GM19035 (cell line): ENCODE measurements at regions not wholly inside any gene's neighbourhood (a gene's known extent, or its start where the extent isn't known, plus 50 kb on each side); places are given as distances from the start of the nearest gene placed in this dataset.

Experiments
- ATAC-seq: cut with Tn5 transposase; IDR thresholded peaks from one replicate; pipeline ENCODE4 v1.9.1; 2021; ENCODE audit not compliant: unreplicated experiment

DNA sequence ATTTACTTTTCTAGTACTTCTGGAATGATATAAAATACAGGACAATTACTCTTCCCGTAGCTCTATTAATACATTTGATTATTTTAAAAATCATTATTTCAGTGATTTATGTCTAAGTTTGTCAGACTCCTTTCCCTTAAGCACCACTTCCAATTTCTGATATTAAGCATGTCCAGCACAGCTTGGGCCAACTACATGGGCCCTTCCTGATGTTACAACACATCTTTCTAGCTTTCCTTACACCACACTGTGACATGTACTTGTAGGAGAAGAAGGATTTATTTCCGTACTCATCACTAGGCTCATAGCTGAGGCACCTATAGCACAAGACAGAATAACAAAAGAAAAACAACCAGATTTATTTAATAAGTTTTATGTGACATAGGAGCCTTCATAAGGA lies 134.8 kb upstream of the HNRNPA3 start:
- no peak for ATAC-seq

DNA sequence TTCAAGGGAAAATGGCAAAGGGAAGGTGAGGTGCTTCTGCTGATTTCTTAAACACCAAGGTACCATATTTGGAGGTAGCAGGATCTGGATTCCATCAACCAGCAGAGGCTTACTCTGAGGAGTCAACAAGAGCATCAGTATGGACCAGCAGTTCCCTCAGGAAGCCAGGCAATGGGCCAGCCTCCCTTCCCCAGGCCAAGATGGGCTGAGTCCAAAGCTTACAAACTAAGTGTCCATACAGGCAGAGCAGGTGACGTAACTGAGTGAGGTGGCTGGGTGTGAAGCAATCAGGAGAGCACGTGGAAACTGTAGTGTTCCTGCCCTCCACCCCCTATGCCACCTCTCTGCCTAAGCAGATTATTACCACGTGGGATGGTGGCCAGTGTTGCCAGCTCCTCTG lies 134.2 kb upstream of the HNRNPA3 start:
- no peak for ATAC-seq

DNA sequence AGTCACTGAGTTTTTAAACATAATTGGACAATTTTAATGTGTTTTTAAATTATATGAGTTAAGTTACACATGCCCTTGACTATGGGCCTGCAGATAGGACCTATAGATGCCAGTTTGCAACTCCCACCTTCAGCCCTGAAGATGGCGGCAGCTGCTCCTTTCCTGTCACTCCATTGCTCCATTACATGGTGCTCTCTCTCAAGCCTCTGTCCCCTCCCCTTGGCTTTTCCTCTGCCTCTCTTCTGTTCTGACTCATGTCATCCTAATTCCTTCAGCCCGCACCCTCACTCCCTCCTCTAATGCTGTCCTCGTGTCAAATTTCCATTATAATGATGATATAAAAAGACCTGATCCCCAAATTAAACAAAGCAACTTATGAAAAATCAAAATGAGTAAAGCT lies 133.7 kb upstream of the HNRNPA3 start:
- ATAC-seq = no peak

DNA sequence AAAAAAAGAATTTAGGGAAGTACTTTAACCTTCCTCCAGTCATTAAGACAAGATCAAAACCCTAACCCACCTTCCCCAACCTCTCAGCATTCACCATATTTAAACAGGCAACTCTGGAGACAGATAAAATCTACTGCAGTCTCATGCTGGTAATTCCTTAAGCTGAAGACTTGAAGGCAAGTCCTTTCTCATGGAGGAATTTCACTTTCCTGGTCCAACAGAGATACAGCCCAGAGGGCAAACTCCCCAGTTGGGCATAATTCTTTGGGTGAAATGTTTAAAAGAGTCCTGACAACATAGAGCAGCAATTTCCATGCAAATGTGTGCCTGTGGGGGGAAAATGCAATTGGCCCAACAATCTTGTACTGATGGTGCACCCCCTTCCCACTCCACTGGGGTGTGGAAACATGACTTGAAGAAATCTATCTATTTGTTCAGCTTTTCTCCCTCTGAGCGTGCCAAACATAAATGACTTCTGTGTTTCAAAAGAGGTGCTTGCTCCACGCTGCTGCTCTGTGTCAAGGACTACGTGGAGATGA lies 131.8 kb upstream of the HNRNPA3 start:
- no peak for ATAC-seq

DNA sequence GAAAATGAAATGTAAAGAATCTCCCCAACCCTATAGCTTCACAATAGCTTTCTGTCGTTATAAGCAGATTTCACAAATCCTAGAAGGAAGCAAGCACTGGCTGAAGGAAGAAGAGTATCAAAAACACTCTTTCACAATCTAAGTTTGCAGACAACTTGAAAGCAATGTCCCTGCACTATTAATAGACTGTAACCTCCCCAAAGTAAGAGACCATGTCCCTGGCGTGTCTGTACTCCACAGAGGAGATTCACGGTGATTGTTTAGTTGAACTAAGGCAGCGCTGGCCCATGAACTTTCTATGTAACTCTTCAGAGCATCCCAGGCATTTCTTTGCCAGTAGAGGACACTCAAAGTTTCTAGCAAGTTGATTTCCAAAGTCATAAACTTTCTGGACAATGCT lies 128.0 kb upstream of the HNRNPA3 start:
- no peak for ATAC-seq

DNA sequence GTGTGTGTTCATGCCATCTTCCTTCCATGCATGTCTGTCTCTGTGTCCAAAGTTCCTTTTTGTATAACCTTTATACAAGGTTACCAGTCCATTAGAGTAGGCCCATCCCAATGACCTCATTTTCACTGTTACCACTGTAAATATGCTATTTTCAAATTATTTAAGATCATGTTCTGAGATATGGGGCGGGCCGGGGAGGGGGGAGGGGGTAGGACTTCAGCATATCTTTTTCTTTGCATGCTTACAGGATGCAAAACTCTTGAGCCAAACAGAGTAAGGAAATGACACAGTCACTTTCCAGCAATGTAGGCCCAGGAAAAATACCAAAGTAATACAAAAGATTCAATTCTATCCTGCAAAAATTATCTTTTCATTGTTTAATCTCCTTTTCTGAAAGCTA lies 124.1 kb upstream of the HNRNPA3 start:
- ATAC-seq = no peak

DNA sequence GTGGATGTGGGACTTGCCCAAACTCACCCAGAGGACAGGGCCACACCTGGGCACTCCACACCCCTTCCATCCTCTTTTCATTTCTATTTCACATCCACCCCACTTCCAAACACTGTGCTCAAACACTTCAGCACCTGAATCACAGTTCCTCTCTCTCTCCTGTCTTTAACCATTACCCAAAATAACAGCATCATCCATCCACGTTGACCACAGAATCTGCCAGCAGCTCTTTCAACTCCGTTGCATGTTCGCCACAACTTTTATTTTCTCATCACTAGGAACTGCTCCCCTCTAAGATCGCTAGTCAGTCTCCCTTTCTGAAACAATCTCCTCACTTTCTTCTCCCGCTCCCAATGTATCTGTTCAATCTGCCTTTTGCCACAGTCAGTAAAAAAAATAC lies 121.6 kb upstream of the HNRNPA3 start:
- ATAC-seq = no peak

DNA sequence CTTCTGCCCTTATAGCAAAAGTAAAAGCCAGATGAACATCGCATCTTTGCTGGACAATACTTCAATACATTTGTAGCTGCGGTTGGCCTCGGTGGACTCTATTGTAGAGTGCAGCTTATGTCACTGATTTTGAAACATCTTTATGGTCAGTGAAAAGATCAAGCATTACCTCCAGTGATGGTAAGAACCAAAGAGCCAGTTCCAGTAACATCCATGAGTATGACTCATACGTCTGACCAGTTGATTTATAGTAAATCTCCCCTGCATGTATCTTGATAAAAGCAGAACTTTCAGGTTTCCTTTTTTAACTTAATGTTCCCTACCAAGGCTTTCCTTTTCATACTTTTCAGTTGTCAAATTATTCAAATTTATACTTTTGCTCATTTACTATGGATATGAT lies 119.2 kb upstream of the HNRNPA3 start:
- no peak for ATAC-seq

DNA sequence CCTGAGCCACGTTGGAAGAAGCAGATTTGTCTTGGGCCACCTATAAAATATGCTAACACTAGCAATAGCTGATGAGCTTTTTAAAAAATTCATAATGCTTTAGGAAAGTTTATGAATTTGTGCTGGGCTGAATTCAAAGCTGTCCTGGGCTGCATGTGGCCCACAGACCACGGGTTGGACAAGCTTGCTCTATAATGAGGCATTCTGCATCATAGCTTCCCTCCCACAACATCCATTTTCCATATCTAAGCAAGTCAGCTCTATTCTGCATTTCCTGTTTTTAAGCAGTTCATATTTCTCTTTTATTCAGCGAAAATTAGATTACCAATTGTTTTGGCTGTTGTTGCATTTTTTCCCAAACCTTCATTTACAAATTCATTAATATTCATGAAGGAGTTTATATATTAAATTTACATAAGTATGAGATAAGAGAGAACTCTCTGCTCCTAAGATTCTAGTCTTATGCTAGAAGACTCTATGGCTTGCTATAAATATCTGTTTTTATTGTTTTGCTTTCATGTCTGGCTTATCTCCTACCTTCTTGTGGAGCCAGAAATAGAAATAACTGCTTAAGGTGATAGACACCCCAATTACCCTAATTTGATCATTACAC lies 114.5 kb upstream of the HNRNPA3 start:
- ATAC-seq = no peak

DNA sequence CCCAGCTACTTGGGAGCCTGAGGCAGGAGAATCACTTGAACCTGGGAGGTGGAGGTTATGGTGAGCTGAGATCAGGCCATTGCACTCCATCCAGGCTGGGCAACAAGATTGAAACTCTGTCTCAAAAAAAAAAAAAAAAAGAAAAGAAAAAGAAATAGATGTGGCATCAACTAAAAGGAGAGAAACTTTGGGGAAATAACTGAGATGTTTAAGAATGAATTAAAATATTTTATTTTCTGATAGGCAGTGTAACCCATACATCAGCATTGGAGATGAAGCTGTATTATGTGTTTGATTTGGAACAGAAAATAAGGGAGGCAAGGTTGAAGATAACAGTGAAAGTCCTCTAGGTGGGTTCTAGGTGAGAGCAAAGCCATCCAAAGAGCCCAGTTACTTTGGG lies 110.7 kb upstream of the HNRNPA3 start:
- no peak for ATAC-seq

DNA sequence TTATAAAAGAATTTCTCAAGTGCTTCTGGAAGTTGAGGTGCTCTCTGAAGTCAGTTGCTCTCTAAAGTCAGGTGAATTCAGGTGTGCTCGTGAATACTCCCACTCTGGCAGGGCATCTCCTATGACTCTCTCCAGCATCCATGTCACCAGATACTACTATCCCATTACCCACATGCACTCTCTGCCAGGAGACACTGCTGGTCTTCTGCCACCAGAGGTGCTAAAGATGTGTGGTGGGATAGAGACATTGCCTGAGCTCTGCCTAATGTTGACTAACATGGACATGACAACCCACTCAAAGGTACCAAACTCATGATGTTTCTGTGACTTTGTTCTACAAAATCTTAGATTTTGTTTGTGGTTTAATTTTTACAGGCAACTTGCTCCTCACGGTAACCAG lies 106.4 kb upstream of the HNRNPA3 start:
- ATAC-seq = no peak

DNA sequence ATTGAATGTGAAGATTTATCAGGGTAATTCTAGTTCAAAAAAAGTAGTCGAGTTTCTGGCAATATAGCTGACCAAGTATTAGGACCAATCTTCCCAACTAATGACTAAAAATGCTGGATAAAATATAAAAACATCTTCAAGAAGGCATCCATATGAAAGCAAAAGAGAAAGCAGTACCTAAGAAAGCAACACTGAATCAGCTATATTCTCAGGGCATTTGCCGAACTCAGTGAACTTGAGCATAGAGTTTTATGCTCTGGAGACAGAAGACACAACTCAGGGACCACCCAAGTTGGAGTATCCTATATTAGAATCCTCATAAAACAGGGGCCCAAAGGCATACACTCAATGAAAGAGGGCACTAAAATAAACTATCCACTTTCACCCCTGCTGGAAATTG lies 103.7 kb upstream of the HNRNPA3 start:
- no peak for ATAC-seq

DNA sequence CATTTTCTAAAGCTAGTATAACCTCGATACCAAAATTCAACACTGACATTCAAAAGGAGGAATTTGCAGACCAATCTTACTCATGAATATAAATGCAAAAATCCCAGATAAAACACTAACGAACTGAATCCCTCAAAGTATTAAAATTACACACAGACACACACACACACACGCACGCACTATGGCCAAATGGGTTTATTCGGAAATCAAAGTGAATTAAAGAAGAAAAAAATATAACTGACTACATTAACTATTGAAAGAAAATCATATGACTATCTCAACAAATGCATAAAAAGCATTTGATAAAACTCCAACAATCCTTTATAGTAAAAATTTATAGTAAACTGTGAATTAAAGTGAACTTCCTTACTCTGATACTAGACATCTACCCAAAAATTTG lies 97.9 kb upstream of the HNRNPA3 start:
- no peak for ATAC-seq

DNA sequence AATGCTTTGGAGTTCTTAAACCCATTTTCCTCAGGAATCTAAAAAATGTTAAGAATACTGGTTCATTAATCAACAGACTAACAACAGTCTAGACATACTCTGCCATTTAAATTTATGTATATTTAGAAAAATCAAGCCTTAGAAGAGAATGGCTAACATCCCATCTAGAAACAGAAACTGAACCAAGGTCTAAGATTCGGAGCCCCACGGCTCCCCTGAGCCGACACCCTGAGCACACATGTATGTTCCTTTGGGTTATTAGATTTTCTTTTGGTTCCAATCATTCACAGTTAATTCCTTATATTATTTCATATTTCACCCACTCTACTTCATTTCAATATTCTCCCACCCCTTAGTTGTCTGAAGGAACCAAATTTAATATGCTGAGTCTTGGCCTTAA lies 94.8 kb upstream of the HNRNPA3 start:
- ATAC-seq = no peak

DNA sequence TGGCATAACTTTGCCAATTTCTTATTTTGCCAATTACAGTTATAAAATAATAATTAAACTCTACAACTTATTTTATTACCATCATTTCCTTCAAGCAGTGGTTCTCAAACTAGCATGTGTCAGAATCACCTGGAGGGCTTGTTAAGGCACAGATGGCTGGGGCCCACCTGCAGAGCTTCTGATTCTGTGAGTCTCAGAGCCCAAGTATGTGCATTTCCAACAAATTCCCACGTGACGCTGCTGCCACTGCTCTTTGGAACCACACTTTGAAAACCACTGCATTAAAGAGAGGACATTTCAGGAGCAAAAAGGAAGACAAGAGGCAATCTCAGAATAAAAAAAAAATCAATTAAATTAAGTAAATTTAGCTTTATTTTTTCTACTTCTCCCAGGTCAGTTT lies 94.0 kb upstream of the HNRNPA3 start:
- no peak for ATAC-seq

DNA sequence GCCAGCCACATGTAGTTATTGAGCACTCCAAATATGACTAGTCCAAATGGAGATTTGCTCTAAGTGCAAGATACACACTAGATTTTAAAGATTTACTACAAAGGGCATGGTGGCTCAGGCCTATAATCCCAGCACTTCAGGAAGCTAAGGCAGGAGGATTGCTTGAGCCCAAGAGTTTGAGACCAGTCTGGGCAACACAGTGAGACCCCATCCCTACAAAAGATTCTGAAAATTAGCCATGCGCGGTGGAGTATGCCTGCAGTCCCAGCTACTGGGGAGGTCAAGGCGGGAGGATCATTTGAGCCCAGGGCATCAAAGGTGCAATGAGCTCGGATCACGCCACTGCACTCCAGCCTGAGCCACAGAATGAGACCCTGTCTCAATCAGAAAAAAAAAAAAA lies 93.5 kb upstream of the HNRNPA3 start:
- no peak for ATAC-seq

DNA sequence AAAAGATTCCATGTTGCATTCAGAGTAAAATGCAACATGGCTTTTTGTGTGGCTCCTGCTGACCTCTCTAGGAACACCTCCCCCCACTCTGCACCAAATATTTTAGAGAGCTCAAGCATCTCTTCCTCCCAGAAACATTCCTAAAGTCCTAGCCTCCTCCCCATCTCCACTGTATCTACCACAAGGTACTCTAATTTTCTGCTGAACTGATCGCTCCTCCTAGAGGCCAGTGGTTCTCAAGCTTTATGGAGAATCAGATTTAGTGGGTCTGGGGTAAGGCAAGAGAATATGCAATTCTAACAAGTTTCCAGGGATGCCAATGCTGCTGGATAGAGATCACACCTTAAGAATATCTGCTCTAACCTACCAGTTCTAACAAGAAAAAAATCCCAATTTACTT lies 89.5 kb upstream of the HNRNPA3 start:
- ATAC-seq = no peak

DNA sequence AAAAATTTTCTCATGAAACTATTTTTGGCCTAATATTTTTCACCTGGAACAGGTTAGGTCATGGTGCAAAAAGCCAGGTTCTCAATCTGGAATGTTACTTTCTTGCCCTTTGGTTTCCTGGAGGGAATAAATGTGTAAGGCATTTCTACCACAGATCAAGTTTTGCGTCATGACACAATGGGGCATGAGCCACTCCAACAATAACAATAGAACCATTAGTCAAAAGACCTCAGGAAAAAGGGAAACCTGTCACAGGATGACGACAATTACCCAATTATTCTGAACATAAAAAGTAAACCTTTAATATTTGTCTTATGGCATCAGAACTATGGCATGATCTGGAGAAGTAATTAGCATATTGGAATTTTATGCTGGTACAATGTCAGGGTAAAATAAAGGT lies 88.2 kb upstream of the HNRNPA3 start:
- no peak for ATAC-seq

DNA sequence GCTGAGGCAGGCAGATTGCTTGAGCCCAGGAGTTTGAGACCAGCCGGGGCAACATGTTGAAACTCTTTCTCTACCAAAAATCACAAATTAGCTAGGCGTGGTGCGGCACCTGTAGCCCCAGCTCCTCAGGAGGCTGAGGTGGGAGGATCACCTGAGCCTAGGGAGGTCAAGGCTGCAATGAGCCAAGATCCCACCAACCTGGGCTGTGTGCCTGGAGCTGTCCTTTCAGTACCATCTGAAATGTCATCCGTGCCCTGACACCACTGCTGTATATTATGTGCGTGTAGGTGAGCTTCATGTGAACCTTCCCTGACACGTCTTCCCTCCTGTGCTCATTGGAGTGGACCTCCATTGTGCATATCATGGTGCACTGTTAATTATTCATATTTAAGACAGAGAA lies 84.8 kb upstream of the HNRNPA3 start:
- no peak for ATAC-seq

DNA sequence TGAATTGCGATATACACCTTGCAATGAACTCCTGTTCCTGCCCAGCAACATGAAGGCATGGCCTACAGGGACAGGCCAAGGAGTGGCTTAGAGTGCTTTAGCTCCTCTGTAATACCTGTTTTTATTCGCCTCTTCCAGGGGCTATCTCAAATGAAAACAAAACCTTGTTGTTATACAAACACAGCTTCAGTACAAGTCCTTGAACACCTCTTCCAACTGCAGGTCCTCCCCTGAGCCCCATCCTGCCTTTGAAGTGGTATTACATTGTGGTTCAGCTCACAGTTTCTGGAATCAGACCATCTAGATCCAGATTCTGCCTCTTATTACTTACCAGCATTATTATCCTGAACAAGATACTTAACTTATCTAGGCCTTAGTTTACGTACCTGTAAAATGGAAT lies 83.0 kb upstream of the HNRNPA3 start:
- no peak for ATAC-seq

DNA sequence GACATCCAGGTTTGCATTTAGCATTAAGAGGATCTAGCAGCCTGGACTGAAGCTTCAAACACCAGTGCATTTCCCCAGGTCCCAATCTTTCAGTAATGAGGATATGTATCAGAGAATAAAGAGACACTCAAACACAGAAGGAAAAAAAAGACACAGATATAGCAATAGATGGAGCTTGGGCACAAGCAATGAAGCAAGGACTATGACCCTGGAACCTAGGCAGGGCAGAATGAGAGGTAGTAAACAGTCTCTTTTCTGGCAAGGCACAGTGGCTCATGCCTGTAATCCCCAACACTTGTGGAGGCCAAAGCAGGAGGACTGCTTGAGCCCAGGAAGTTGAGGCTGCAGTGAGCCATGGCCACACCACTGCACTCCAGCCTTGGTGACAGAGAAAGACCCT lies 80.7 kb upstream of the HNRNPA3 start:
- no peak for ATAC-seq

DNA sequence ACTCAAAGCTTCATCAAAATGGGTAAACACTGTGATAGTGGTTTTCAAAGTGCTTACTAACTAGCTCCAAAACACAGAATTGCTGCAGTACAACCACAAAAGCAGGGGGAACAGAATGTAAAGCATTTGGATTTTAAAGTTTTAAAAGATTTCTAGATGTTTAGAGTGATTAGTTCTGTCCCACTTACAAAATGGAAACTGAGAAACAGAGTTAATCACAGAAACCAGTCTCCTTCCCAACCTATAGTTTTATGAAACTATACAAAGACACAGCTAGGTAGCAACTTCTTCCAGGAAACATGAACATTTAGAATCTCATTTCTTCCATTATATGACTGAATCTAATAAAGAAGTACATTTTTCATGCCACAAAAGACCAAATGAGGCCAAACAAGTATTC lies 73.8 kb upstream of the HNRNPA3 start:
- ATAC-seq = no peak

DNA sequence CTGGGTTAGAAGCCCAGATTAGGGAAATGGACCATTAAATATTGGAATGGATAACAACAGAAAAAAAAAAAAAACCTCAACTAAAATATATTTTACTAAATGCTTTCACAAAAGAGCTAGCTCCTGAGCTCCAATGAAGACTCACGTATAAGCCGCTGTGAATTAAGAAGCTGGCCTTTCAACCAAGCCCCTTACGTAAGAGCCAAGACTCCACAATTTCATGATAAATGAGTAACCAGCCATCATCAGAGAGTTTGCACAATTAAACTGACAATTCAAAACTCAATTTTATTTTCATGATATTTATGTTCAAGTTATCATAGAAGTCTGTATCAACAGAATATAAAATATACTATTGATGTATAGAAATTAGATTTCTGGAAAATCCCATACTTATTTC lies 70.7 kb upstream of the HNRNPA3 start:
- ATAC-seq = no peak

DNA sequence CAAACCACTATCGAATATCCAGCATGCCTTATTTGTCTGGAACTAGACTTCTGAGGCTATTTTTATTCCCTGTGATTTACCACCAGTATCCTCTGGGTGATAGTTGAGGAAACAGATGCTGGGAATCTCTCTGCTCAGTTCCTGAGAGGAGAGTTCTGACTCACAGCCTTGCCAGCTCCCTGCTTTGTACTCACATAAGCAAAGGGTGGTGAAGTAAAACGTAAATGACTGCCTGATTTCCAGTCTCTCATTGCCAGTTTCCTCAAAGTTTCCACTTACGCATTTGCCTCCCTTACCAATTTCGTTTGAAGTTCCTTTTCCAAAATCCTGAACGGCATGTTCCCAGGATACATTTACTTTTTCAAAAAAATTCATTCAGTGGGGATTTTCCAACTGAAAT lies 69.2 kb upstream of the HNRNPA3 start:
- no peak for ATAC-seq
